ENCODE measurements at regions not wholly inside any gene's neighbourhood (a gene's known extent, or its start where the extent isn't known, plus 50 kb on each side); places are given as distances from the start of the nearest gene placed in this dataset.

- H3K9me3 ChIP-seq (ENCODE audit: control insufficient read depth in 1 of 2, low read length in 2 of 2), result no peaks in the 10 kb centered on the region
- H3K27me3 ChIP-seq (ENCODE audit: low read depth, low read length), result no peaks in the 10 kb centered on the region
- H3K27ac ChIP-seq (ENCODE audit: low read length), result no peak overlapping the region
- no peaks in the 10 kb centered on the region for H3K36me3 ChIP-seq (ENCODE audit: control insufficient read depth in 1 of 2, insufficient read depth in 2 of 2, low read length in 2 of 2)
- no peak overlapping the region for H3K4me3 ChIP-seq (ENCODE audit: low read depth in 1 of 2, low read length in 2 of 2)
- no peaks in the 10 kb centered on the region for H3K4me1 ChIP-seq (ENCODE audit: control insufficient read depth in 1 of 2, insufficient read depth in 2 of 2, low read length in 2 of 2)
These were observed 274.9 kb upstream of the FANCL start for GRCh38 chr2:58515827-58516573.

DNA sequence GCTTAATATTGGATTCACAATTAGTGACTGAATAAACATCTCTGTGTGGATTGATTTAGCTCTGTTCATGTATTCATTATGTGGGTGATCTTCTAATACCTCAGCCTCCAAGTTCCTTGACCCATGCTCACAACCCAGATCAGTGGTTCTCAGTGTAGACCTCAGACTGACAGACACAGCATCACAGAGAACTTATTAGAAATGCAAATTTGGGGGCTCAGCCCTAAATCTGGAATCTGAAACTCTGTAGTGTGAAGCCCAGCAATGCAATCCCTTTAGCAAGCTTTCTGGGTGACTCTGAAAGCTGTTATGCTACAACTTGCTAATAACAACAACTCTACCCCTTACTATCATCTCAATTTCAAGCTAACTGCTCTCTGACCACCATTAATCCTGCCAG is 273.1 kb upstream of the FANCL start:
- H3K27me3 ChIP-seq (ENCODE audit: low read depth, low read length), result no peaks in the 10 kb centered on the region
- H3K36me3 ChIP-seq (ENCODE audit: control insufficient read depth in 1 of 2, insufficient read depth in 2 of 2, low read length in 2 of 2), result no peaks in the 10 kb centered on the region
- no peaks in the 10 kb centered on the region for H3K4me1 ChIP-seq (ENCODE audit: control insufficient read depth in 1 of 2, insufficient read depth in 2 of 2, low read length in 2 of 2)
- H3K4me3 ChIP-seq (ENCODE audit: low read depth in 1 of 2, low read length in 2 of 2), result no peak overlapping the region
- H3K27ac ChIP-seq (ENCODE audit: low read length), result no peak overlapping the region
- H3K9me3 ChIP-seq (ENCODE audit: control insufficient read depth in 1 of 2, low read length in 2 of 2), result no peaks in the 10 kb centered on the region

- Histone ChIP-seq H3K27me3 (ENCODE audit: low read depth, low read length) (no peaks in the 10 kb centered on the region), H3K9me3 (ENCODE audit: control insufficient read depth in 1 of 2, low read length in 2 of 2) (no peaks in the 10 kb centered on the region), H3K4me1 (ENCODE audit: control insufficient read depth in 1 of 2, insufficient read depth in 2 of 2, low read length in 2 of 2) (no peaks in the 10 kb centered on the region), H3K36me3 (ENCODE audit: control insufficient read depth in 1 of 2, insufficient read depth in 2 of 2, low read length in 2 of 2) (no peaks in the 10 kb centered on the region), H3K4me3 (ENCODE audit: low read depth in 1 of 2, low read length in 2 of 2) (no peak overlapping the region), H3K27ac (ENCODE audit: low read length) (no peak overlapping the region)
These were observed 271.8 kb upstream of the FANCL start for GRCh38 chr2:58512878-58513277.

DNA sequence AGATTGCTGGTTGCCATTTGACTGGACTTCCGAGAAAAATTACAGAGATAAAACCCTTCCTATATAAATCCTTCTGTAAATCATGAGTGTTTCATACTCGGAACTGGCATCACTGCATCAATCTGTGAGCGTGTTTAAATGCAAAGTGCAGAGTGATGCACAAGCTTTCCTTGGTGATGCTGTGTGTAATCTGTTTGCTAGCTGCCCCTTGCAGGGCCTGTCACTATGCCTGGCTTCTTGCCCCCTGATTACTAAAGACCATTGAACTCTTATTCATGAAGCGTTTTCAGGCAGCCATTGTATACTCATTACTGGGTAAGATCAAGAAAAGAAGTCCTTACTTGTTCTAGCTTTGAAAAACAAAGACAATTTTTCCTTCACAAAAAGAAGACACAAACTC is 266.9 kb upstream of the FANCL start:
- Histone ChIP-seq H3K9me3 (ENCODE audit: control insufficient read depth in 1 of 2, low read length in 2 of 2) (no peaks in the 10 kb centered on the region), H3K27me3 (ENCODE audit: low read depth, low read length) (no peaks in the 10 kb centered on the region), H3K36me3 (ENCODE audit: control insufficient read depth in 1 of 2, insufficient read depth in 2 of 2, low read length in 2 of 2) (no peaks in the 10 kb centered on the region), H3K27ac (ENCODE audit: low read length) (no peak overlapping the region), H3K4me1 (ENCODE audit: control insufficient read depth in 1 of 2, insufficient read depth in 2 of 2, low read length in 2 of 2) (no peaks in the 10 kb centered on the region), H3K4me3 (ENCODE audit: low read depth in 1 of 2, low read length in 2 of 2) (no peak overlapping the region)

DNA sequence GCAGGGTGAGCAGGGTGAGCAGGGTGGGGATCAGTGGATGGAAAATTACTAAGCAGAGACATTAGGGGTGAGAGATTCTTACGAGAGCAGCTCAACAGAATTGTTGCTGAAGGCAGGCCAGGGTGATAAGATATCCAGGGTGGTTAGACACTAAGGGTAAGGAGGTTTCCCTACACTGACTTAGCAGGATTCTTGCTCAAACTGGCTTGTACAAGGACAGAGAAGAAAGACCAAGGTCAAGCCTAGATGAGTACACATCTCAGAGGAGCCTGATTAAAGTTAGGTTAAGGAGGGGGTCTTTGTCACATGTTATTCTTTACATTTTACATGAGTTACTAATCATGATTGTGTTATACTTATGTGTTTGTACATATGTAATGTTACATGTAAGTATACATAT is 262.8 kb upstream of the FANCL start:
- H3K4me3 ChIP-seq (ENCODE audit: low read depth in 1 of 2, low read length in 2 of 2), result no peak overlapping the region
- H3K27me3 ChIP-seq (ENCODE audit: low read depth, low read length), result no peaks in the 10 kb centered on the region
- no peaks in the 10 kb centered on the region for H3K9me3 ChIP-seq (ENCODE audit: control insufficient read depth in 1 of 2, low read length in 2 of 2)
- no peaks in the 10 kb centered on the region for H3K4me1 ChIP-seq (ENCODE audit: control insufficient read depth in 1 of 2, insufficient read depth in 2 of 2, low read length in 2 of 2)
- H3K27ac ChIP-seq (ENCODE audit: low read length), result no peak overlapping the region
- no peaks in the 10 kb centered on the region for H3K36me3 ChIP-seq (ENCODE audit: control insufficient read depth in 1 of 2, insufficient read depth in 2 of 2, low read length in 2 of 2)

- H3K4me1 ChIP-seq (ENCODE audit: control insufficient read depth in 1 of 2, insufficient read depth in 2 of 2, low read length in 2 of 2), result no peaks in the 10 kb centered on the region
- H3K27me3 ChIP-seq (ENCODE audit: low read depth, low read length), result no peaks in the 10 kb centered on the region
- no peak overlapping the region for H3K27ac ChIP-seq (ENCODE audit: low read length)
- H3K4me3 ChIP-seq (ENCODE audit: low read depth in 1 of 2, low read length in 2 of 2), result no peak overlapping the region
- no peaks in the 10 kb centered on the region for H3K9me3 ChIP-seq (ENCODE audit: control insufficient read depth in 1 of 2, low read length in 2 of 2)
- H3K36me3 ChIP-seq (ENCODE audit: control insufficient read depth in 1 of 2, insufficient read depth in 2 of 2, low read length in 2 of 2), result no peaks in the 10 kb centered on the region
These were observed 261.8 kb upstream of the FANCL start for GRCh38 chr2:58502931-58503330.

- no peaks in the 10 kb centered on the region for H3K9me3 ChIP-seq (ENCODE audit: control insufficient read depth in 1 of 2, low read length in 2 of 2)
- no peak overlapping the region for H3K4me3 ChIP-seq (ENCODE audit: low read depth in 1 of 2, low read length in 2 of 2)
- no peak overlapping the region for H3K27ac ChIP-seq (ENCODE audit: low read length)
- H3K36me3 ChIP-seq (ENCODE audit: control insufficient read depth in 1 of 2, insufficient read depth in 2 of 2, low read length in 2 of 2), result no peaks in the 10 kb centered on the region
- no peaks in the 10 kb centered on the region for H3K4me1 ChIP-seq (ENCODE audit: control insufficient read depth in 1 of 2, insufficient read depth in 2 of 2, low read length in 2 of 2)
- H3K27me3 ChIP-seq (ENCODE audit: low read depth, low read length), result no peaks in the 10 kb centered on the region
These were observed 260.4 kb upstream of the FANCL start for GRCh38 chr2:58501371-58502160.

GRCh38 chr2:58497168-58497567 is 256.0 kb upstream of the FANCL start:
- H3K27ac ChIP-seq (ENCODE audit: low read length), result no peak overlapping the region

GRCh38 chr2:58495806-58496205 is 254.7 kb upstream of the FANCL start:
- H3K4me1 ChIP-seq (ENCODE audit: control insufficient read depth in 1 of 2, insufficient read depth in 2 of 2, low read length in 2 of 2), result no peaks in the 10 kb centered on the region
- H3K27ac ChIP-seq (ENCODE audit: low read length), result no peak overlapping the region
- no peak overlapping the region for H3K4me3 ChIP-seq (ENCODE audit: low read depth in 1 of 2, low read length in 2 of 2)
- no peaks in the 10 kb centered on the region for H3K27me3 ChIP-seq (ENCODE audit: low read depth, low read length)
- H3K36me3 ChIP-seq (ENCODE audit: control insufficient read depth in 1 of 2, insufficient read depth in 2 of 2, low read length in 2 of 2), result no peaks in the 10 kb centered on the region
- no peaks in the 10 kb centered on the region for H3K9me3 ChIP-seq (ENCODE audit: control insufficient read depth in 1 of 2, low read length in 2 of 2)

More at GRCh38 chr2:58497168-58497567, 256.0 kb upstream of the FANCL start:
- Histone ChIP-seq H3K4me3 (ENCODE audit: low read depth in 1 of 2, low read length in 2 of 2) (no peak overlapping the region), H3K27me3 (ENCODE audit: low read depth, low read length) (no peaks in the 10 kb centered on the region), H3K36me3 (ENCODE audit: control insufficient read depth in 1 of 2, insufficient read depth in 2 of 2, low read length in 2 of 2) (no peaks in the 10 kb centered on the region), H3K9me3 (ENCODE audit: control insufficient read depth in 1 of 2, low read length in 2 of 2) (no peaks in the 10 kb centered on the region), H3K4me1 (ENCODE audit: control insufficient read depth in 1 of 2, insufficient read depth in 2 of 2, low read length in 2 of 2) (no peaks in the 10 kb centered on the region)

DNA sequence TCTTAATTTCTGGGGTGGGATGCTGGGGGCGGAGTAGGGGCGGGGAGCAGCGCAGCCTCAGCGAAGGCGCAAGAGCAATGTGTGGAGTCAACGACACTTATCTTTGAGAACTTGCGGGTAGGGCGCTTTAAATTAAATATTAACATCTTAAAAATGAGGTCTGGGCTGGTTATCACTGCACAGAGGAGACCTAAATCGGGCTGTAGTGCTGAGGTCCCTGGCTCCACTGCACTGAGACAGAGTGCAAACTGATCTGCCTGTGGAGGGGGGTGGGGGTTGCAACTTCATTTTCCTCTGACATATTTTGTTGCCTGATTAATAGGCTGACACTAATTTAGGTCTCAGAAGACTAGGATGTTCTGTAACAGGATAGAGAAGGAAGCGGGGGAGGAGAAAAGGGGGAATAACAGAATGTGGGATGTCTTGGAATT is 253.0 kb upstream of the FANCL start:
- Histone ChIP-seq H3K36me3 (ENCODE audit: control insufficient read depth in 1 of 2, insufficient read depth in 2 of 2, low read length in 2 of 2) (no peaks in the 10 kb centered on the region), H3K27me3 (ENCODE audit: low read depth, low read length) (no peaks in the 10 kb centered on the region), H3K4me3 (ENCODE audit: low read depth in 1 of 2, low read length in 2 of 2) (no peak overlapping the region), H3K4me1 (ENCODE audit: control insufficient read depth in 1 of 2, insufficient read depth in 2 of 2, low read length in 2 of 2) (no peaks in the 10 kb centered on the region), H3K9me3 (ENCODE audit: control insufficient read depth in 1 of 2, low read length in 2 of 2) (no peaks in the 10 kb centered on the region), H3K27ac (ENCODE audit: low read length) (no peak overlapping the region)

DNA sequence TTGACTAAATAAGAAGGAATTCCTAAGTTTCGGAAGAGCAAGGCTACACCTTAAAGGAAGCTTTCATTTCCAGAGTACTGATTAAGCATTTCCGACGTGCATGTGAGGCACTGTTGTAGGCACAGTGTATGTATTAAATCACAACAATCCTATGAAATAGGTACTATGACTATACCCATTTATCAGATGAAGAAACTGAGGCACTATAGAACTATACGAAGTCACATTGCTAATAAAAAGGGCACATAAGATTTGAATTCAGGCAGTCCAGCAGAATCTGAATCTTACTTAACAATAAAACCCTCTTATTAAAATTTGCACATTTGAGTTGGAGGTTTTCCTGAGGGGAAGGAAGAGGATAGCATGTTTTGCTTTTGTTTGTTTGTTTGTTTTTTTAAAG is 243.5 kb upstream of the FANCL start:
- H3K9me3 ChIP-seq (ENCODE audit: control insufficient read depth in 1 of 2, low read length in 2 of 2), result peaks cover 0 to 2% of the 10 kb centered on the region in 2 donors
- no peaks in the 10 kb centered on the region for H3K27me3 ChIP-seq (ENCODE audit: low read depth, low read length)
- no peak overlapping the region for H3K4me3 ChIP-seq (ENCODE audit: low read depth in 1 of 2, low read length in 2 of 2)
- H3K4me1 ChIP-seq (ENCODE audit: control insufficient read depth in 1 of 2, insufficient read depth in 2 of 2, low read length in 2 of 2), result no peaks in the 10 kb centered on the region
- H3K27ac ChIP-seq (ENCODE audit: low read length), result no peak overlapping the region
- no peaks in the 10 kb centered on the region for H3K36me3 ChIP-seq (ENCODE audit: control insufficient read depth in 1 of 2, insufficient read depth in 2 of 2, low read length in 2 of 2)
